Peyer's patch (tissue), 4 donors: ENCODE measurements at regions not wholly inside any gene's neighbourhood (a gene's known extent, or its start where the extent isn't known, plus 50 kb on each side); places are given as distances from the start of the nearest gene placed in this dataset.
A peak's percentile ranks its signal among the peaks of the same experiment; 100 is the strongest.

Source experiments
- DNase-seq, 3 donors: peaks; one replicate each; pipeline ENCODE4 v3.0.0-alpha.2; 2017 to 2019
- H3K27ac ChIP-seq, 4 donors: fragments of 200-600 bp; sonication (generic); one replicate each; pipeline ENCODE4 v1.5.1; 2016 to 2019
- H3K27me3 ChIP-seq, 2 donors: fragments of 200-600 bp; sonication (generic); one replicate each; pipeline ENCODE4 v1.5.1; 2019
- H3K36me3 ChIP-seq, 3 donors: fragments of 200-600 bp; sonication (generic); one replicate each; pipeline ENCODE4 v1.5.1; 2016 to 2019
- H3K4me1 ChIP-seq, 4 donors: fragments of 200-600 bp; sonication (generic); one replicate each; pipeline ENCODE4 v1.5.1; 2016 to 2019
- H3K4me3 ChIP-seq, 4 donors: fragments of 200-600 bp; sonication (generic); 1 replicate in 3 of 4; 2 replicates in 1 of 4; pipeline ENCODE4 v1.5.1; 2016 to 2019; ENCODE audit warnings: mild to moderate bottlenecking in 1 of 4
- H3K9me3 ChIP-seq, 4 donors: fragments of 200-600 bp; sonication (generic); one replicate each; pipeline ENCODE4 v1.5.1; 2016 to 2019; ENCODE audit warnings: mild to moderate bottlenecking in 1 of 4
- POLR2A ChIP-seq, 2 donors: fragments of 450-650 bp; IDR thresholded peaks; one replicate each; pipeline ENCODE4 v1.5.1; 2017; ENCODE audit warnings: antibody characterized with exemption in 2 of 2, mild to moderate bottlenecking in 2 of 2, moderate library complexity in 2 of 2
- TF ChIP-seq, protein P1 (sequence below), 6 experiments: fragments of 450-650 bp in 4 of 6; fragments of 200-600 bp in 2 of 6; sonication (generic) in 1 of 6; IDR thresholded peaks; one replicate each; pipeline ENCODE4 v1.5.1; 2017 to 2019; ENCODE audit warnings: antibody characterized with exemption in 6 of 6, mild to moderate bottlenecking in 3 of 6, moderate library complexity in 1 of 6

DNA sequence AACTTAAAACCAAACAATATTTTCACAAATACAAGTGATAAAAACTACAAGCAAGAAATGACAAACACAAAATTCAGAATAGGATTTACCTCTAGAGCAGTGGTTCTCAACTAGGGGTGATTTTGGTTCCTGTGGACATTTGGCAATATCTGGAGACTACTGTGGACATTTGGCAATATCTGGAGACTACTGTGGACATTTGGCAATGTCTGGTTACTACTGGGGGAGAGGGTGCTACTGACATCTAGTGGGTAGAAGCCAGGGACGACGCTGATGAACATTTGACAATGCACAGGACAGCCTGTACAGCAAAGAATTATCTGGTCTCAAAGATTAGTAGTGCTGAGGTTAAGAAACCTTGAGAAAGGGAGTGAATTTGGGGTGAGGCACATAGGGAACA lies 169.8 kb downstream of the CLCN4 start:
- H3K9me3 ChIP-seq, result no peaks in the 10 kb centered on the region
- H3K27ac ChIP-seq, result no peak overlapping the region
- no peaks in the 10 kb centered on the region for H3K36me3 ChIP-seq
- H3K27me3 ChIP-seq, result no peaks in the 10 kb centered on the region
- TF ChIP-seq, protein P1, sequence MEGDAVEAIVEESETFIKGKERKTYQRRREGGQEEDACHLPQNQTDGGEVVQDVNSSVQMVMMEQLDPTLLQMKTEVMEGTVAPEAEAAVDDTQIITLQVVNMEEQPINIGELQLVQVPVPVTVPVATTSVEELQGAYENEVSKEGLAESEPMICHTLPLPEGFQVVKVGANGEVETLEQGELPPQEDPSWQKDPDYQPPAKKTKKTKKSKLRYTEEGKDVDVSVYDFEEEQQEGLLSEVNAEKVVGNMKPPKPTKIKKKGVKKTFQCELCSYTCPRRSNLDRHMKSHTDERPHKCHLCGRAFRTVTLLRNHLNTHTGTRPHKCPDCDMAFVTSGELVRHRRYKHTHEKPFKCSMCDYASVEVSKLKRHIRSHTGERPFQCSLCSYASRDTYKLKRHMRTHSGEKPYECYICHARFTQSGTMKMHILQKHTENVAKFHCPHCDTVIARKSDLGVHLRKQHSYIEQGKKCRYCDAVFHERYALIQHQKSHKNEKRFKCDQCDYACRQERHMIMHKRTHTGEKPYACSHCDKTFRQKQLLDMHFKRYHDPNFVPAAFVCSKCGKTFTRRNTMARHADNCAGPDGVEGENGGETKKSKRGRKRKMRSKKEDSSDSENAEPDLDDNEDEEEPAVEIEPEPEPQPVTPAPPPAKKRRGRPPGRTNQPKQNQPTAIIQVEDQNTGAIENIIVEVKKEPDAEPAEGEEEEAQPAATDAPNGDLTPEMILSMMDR (IDR thresholded peaks at IDR 0.05), result peak in 1 of 6 experiments; percentile 11
- TF ChIP-seq POLR2A (IDR thresholded peaks at IDR 0.05), result no peak
- no peak for DNase-seq
- no peak overlapping the region for H3K4me3 ChIP-seq
- no peaks in the 10 kb centered on the region for H3K4me1 ChIP-seq

DNA sequence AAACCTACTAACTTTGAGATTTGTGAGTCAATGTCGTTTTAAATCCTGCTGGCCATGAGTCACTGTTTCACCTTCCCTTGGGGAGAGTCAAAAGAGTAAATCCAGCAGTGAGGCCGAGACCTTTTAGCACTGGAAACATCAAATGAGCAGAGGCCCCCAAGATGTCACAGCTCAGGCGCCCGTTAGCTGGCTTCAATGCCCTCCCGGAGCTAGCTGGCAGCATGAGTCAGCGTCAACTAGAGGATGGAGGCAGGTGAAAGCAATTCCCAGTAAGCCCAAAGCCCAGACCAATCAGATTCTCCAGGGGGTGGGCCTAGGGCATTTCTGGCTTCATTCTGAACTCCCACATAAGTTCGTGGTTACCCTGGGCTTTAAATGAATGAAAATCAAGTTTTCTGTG lies 170.9 kb downstream of the CLCN4 start:
- TF ChIP-seq, protein P1 (IDR thresholded peaks at IDR 0.05), result no peak
- TF ChIP-seq POLR2A (IDR thresholded peaks at IDR 0.05), result no peak
- no peaks in the 10 kb centered on the region for H3K36me3 ChIP-seq
- H3K4me1 ChIP-seq, result no peaks in the 10 kb centered on the region
- H3K4me3 ChIP-seq, result no peak overlapping the region
- no peaks in the 10 kb centered on the region for H3K27me3 ChIP-seq
- H3K27ac ChIP-seq, result no peak overlapping the region
- no peak for DNase-seq
- no peaks in the 10 kb centered on the region for H3K9me3 ChIP-seq

DNA sequence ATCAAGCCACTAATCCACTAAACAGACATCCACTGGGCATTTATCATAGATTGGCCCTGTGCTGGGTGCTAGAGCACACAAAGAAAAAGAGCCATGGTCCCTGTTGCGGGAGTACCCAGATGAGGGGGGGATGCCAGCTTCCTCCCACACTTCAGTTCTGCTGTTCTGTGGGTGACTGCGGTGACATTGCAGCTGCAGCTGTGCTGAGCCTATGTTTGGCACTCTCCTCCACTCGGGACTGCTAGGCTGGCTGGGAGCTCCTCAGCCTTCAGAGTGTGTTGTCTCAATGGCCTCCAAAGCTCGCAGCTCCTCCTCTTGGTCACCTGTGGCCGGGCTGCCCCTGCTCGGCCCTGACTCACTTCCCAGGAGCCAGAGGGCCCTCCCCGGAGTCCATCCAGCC lies 173.2 kb downstream of the CLCN4 start:
- TF ChIP-seq, protein P1 (IDR thresholded peaks at IDR 0.05), result no peak
- no peak for TF ChIP-seq POLR2A (IDR thresholded peaks at IDR 0.05)
- H3K9me3 ChIP-seq, result no peaks in the 10 kb centered on the region
- H3K4me3 ChIP-seq, result no peak overlapping the region
- no peaks in the 10 kb centered on the region for H3K36me3 ChIP-seq
- DNase-seq, result no peak
- no peaks in the 10 kb centered on the region for H3K27me3 ChIP-seq
- H3K4me1 ChIP-seq, result no peaks in the 10 kb centered on the region
- no peak overlapping the region for H3K27ac ChIP-seq

DNA sequence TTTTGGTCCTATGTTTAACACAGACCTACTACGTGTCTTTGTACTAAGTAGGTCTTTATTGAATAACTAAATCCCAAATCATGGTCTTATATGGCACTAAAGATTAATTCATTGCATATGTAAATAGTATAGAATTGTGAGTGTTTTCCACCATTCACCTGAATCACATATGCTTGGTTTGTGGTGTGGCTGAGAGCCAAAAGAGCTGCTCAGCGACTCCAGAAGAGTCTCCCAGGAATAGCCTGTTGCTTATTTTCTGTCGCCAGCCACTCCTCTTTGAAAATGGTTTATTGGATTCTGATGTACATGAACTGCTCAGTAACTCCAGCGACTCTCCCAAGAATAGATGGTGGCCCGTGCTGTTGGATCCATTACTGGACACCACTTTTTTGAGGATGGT lies 184.5 kb downstream of the CLCN4 start:
- DNase-seq, result no peak
- Histone ChIP-seq H3K27me3 (no peaks in the 10 kb centered on the region), H3K4me1 (no peaks in the 10 kb centered on the region), H3K36me3 (no peaks in the 10 kb centered on the region), H3K4me3 (no peak overlapping the region), H3K9me3 (no peaks in the 10 kb centered on the region), H3K27ac (no peak overlapping the region)
- TF ChIP-seq, protein P1 (IDR thresholded peaks at IDR 0.05), result no peak
- no peak for TF ChIP-seq POLR2A (IDR thresholded peaks at IDR 0.05)

DNA sequence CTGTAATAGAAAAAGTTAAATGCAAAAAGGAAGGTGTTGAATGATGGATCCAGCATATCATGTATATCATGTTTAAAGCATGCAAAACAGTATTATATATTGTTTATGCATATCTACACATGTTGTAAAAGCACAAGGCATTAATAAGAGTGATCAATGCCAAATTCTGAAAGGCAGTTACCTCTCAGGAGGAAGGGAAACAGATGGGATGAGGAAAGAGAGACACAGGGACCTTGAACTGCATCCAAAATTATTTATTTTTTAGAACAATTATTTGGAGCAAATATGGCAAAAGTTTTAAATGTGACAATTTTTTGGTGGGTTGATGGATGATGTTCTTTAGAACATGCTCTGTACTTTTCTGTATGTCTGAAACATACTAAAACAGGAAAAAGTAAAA lies 193.4 kb downstream of the CLCN4 start:
- no peak overlapping the region for H3K27ac ChIP-seq
- no peaks in the 10 kb centered on the region for H3K4me1 ChIP-seq
- no peak for TF ChIP-seq POLR2A (IDR thresholded peaks at IDR 0.05)
- TF ChIP-seq, protein P1 (IDR thresholded peaks at IDR 0.05), result no peak
- no peak overlapping the region for H3K4me3 ChIP-seq
- H3K27me3 ChIP-seq, result no peaks in the 10 kb centered on the region
- no peak for DNase-seq
- no peaks in the 10 kb centered on the region for H3K9me3 ChIP-seq
- H3K36me3 ChIP-seq, result no peaks in the 10 kb centered on the region

DNA sequence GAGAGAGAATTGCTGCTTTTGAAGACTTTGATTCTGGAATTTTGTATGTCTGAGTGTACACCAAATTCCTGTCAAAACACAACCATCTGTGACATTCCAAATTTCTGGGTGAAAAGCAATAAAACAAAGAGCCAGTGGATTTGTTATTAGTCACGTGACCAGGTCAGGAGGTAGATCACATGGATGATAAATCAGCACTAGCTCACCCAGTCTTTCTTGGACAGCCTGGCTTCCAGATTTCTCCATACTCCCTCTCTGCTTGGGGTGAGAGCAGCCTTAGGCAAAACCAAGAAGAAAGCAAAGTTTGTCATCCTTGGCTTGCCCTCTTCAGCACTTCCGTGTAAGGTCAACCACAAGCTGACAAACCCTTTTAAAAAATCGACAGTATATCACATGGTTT lies 194.2 kb downstream of the CLCN4 start:
- H3K4me1 ChIP-seq, result no peaks in the 10 kb centered on the region
- H3K36me3 ChIP-seq, result no peaks in the 10 kb centered on the region
- TF ChIP-seq, protein P1 (IDR thresholded peaks at IDR 0.05), result no peak
- TF ChIP-seq POLR2A (IDR thresholded peaks at IDR 0.05), result no peak
- no peak for DNase-seq
- H3K27ac ChIP-seq, result no peak overlapping the region
- H3K4me3 ChIP-seq, result no peak overlapping the region
- no peaks in the 10 kb centered on the region for H3K9me3 ChIP-seq
- H3K27me3 ChIP-seq, result no peaks in the 10 kb centered on the region
